H1 (cell line): ENCODE measurements at regions not wholly inside any gene's neighbourhood (a gene's known extent, or its start where the extent isn't known, plus 50 kb on each side); places are given as distances from the start of the nearest gene placed in this dataset.

Source experiments
- ASH2L ChIP-seq: fragments of 200-600, 300-600 bp; sonication (generic); IDR thresholded peaks from one replicate; pipeline ENCODE4 v1.7.1; 2017; ENCODE audit warnings: low read length
- EP300 ChIP-seq, 2 experiments: IDR thresholded peaks; 1 replicate in 1 of 2; 2 replicates in 1 of 2; pipeline ENCODE4 v1.6.1; 2011 to 2012; ENCODE audit warnings: low read depth in 2 of 2, low read length in 2 of 2, mild to moderate bottlenecking in 2 of 2, borderline replicate concordance in 1 of 2, inconsistent platforms in 1 of 2, moderate library complexity in 1 of 2
- MAFK ChIP-seq: IDR thresholded peaks from 2 replicates; pipeline ENCODE4 v1.6.1; 2012; ENCODE audit warnings: low read depth, mild to moderate bottlenecking, improper control_type of control experiment, low read length
- POLR2A ChIP-seq, 2 experiments: IDR thresholded peaks; 1 replicate in 1 of 2; 2 replicates in 1 of 2; pipeline ENCODE4 v1.6.1; 2011; ENCODE audit warnings: low read depth in 2 of 2, low read length in 2 of 2, mild to moderate bottlenecking in 2 of 2; ENCODE audit errors: control extremely low read depth in 1 of 2
- TF ChIP-seq, protein P1 (sequence below), 3 experiments: IDR thresholded peaks; 1 replicate in 2 of 3; 2 replicates in 1 of 3; pipeline versions ENCODE4 v1.5.1 to v1.6.1; 2011; ENCODE audit warnings: low read length in 3 of 3, mild to moderate bottlenecking in 3 of 3, inconsistent platforms in 2 of 3, low read depth in 1 of 3, moderate library complexity in 1 of 3; ENCODE audit not compliant: insufficient read depth in 1 of 3; ENCODE audit errors: control extremely low read depth in 1 of 3

- no peak for TF ChIP-seq POLR2A (IDR thresholded peaks at IDR 0.05; ENCODE audit: control extremely low read depth in 1 of 2, low read depth in 2 of 2, low read length in 2 of 2)
- TF ChIP-seq, protein P1, sequence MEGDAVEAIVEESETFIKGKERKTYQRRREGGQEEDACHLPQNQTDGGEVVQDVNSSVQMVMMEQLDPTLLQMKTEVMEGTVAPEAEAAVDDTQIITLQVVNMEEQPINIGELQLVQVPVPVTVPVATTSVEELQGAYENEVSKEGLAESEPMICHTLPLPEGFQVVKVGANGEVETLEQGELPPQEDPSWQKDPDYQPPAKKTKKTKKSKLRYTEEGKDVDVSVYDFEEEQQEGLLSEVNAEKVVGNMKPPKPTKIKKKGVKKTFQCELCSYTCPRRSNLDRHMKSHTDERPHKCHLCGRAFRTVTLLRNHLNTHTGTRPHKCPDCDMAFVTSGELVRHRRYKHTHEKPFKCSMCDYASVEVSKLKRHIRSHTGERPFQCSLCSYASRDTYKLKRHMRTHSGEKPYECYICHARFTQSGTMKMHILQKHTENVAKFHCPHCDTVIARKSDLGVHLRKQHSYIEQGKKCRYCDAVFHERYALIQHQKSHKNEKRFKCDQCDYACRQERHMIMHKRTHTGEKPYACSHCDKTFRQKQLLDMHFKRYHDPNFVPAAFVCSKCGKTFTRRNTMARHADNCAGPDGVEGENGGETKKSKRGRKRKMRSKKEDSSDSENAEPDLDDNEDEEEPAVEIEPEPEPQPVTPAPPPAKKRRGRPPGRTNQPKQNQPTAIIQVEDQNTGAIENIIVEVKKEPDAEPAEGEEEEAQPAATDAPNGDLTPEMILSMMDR (IDR thresholded peaks at IDR 0.05; ENCODE audit: control extremely low read depth in 1 of 3, insufficient read depth in 1 of 3, low read depth in 1 of 3, low read length in 3 of 3) = no peak
- TF ChIP-seq MAFK = no peak
- no peak for TF ChIP-seq EP300 (IDR thresholded peaks at IDR 0.05; ENCODE audit: borderline replicate concordance in 1 of 2, low read depth in 2 of 2, low read length in 2 of 2)
- no peak for TF ChIP-seq ASH2L
Measured at GRCh38 chr16:64181271-64181925, 940.5 kb downstream of the CDH11 start.
